ENCODE measurements at regions not wholly inside any gene's neighbourhood (a gene's known extent, or its start where the extent isn't known, plus 50 kb on each side); places are given as distances from the start of the nearest gene placed in this dataset.

- Histone ChIP-seq H3K4me3 (replicated peaks; ENCODE audit: low read depth, low read length) (no peak overlapping the region), H3K27me3 (replicated peaks; ENCODE audit: control insufficient read depth, insufficient read depth, low read length) (no peaks in the 10 kb centered on the region), H3K36me3 (ENCODE audit: control insufficient read depth, insufficient read depth, low read length) (no peaks in the 10 kb centered on the region)
- peak; percentile 1 for TF ChIP-seq CTCF (IDR thresholded peaks at IDR 0.05; ENCODE audit: insufficient read depth, low read length, poor library complexity, severe bottlenecking)
- DNase-seq (ENCODE audit: extremely low read depth, insufficient read length): no peak
Observed at GRCh38 chr12:38384816-38385378, 68.3 kb downstream of the ALG10B start.

GRCh38 chr12:38385486-38385885 lies 68.9 kb downstream of the ALG10B start:
- TF ChIP-seq CTCF (IDR thresholded peaks at IDR 0.05; ENCODE audit: insufficient read depth, low read length, poor library complexity, severe bottlenecking): no peak
- H3K36me3 ChIP-seq (ENCODE audit: control insufficient read depth, insufficient read depth, low read length): no peaks in the 10 kb centered on the region
- no peaks in the 10 kb centered on the region for H3K27me3 ChIP-seq (replicated peaks; ENCODE audit: control insufficient read depth, insufficient read depth, low read length)
- H3K4me3 ChIP-seq (replicated peaks; ENCODE audit: low read depth, low read length): no peak overlapping the region
- no peak for DNase-seq (ENCODE audit: extremely low read depth, insufficient read length)

DNA sequence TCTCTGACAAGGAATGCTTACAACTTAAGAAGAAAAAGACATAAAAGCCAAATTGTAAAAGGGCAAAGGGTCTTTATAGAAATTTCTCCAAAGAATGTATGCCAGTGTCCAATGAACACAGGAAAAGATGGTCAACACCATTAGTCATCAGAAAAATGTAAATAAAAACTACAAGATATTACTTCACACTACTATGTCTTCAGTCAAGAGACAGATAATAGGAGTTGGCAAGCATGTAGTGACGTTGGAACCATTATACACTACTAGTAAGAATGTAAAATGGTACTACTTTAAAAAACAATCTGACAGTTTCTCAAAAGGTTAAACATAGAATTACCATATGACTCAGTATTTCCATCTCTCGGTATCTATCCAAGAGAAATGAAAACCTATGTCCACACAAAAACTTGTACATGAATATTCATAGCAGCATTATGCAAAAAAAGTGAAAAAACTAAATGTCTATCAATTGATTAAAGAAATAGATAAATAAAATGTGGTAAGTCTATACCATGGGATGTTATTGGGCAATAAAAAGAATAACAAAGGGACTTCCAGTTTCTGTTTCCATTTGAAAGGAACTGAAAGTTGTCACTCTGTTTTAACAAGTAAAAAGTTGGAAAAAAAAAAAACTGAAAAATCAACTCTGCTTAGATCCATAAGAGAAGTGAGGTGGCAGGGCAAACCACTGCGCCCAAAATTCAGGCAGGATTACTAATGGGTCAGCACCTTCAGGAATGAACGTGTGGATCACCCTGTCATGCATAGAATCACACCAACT lies 69.8 kb downstream of the ALG10B start:
- H3K36me3 ChIP-seq (ENCODE audit: control insufficient read depth, insufficient read depth, low read length): no peaks in the 10 kb centered on the region
- H3K4me3 ChIP-seq (replicated peaks; ENCODE audit: low read depth, low read length): no peak overlapping the region
- DNase-seq (ENCODE audit: extremely low read depth, insufficient read length): peak; percentile 15
- TF ChIP-seq CTCF (IDR thresholded peaks at IDR 0.05; ENCODE audit: insufficient read depth, low read length, poor library complexity, severe bottlenecking): no peak
- no peaks in the 10 kb centered on the region for H3K27me3 ChIP-seq (replicated peaks; ENCODE audit: control insufficient read depth, insufficient read depth, low read length)

- Histone ChIP-seq H3K36me3 (ENCODE audit: control insufficient read depth, insufficient read depth, low read length) (no peaks in the 10 kb centered on the region), H3K4me3 (replicated peaks; ENCODE audit: low read depth, low read length) (no peak overlapping the region), H3K27me3 (replicated peaks; ENCODE audit: control insufficient read depth, insufficient read depth, low read length) (no peaks in the 10 kb centered on the region)
- TF ChIP-seq CTCF (IDR thresholded peaks at IDR 0.05; ENCODE audit: insufficient read depth, low read length, poor library complexity, severe bottlenecking): no peak
- no peak for DNase-seq (ENCODE audit: extremely low read depth, insufficient read length)
Observed at GRCh38 chr12:38389614-38390013, 73.0 kb downstream of the ALG10B start.

DNA sequence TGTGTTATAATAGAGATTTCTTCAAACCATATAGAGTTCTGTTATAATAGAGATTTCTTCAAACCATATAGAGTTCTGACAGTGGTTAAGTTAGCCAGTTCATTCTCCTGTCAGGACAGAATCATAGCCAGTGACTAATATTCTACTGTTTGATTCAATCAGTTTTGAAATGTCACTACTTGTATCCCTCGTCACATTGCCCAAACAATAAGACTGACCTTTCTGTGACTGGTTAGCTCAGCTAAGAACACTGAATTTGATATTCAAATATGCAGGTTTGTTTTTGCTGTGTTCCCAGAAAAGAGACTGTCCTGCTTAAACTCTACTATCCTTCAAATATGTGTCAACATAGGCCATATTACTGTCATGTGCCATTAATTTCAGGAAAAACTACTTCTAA lies 74.4 kb downstream of the ALG10B start:
- Histone ChIP-seq H3K36me3 (ENCODE audit: control insufficient read depth, insufficient read depth, low read length) (no peaks in the 10 kb centered on the region), H3K4me3 (replicated peaks; ENCODE audit: low read depth, low read length) (no peak overlapping the region), H3K27me3 (replicated peaks; ENCODE audit: control insufficient read depth, insufficient read depth, low read length) (no peaks in the 10 kb centered on the region)
- TF ChIP-seq CTCF (IDR thresholded peaks at IDR 0.05; ENCODE audit: insufficient read depth, low read length, poor library complexity, severe bottlenecking): no peak
- no peak for DNase-seq (ENCODE audit: extremely low read depth, insufficient read length)
